Cerebellar cortex (tissue), 1 donor: ENCODE measurements at regions not wholly inside any gene's neighbourhood (a gene's known extent, or its start where the extent isn't known, plus 50 kb on each side); places are given as distances from the start of the nearest gene placed in this dataset.

Experiments
- DNase-seq: peaks from one replicate; pipeline ENCODE4 v3.0.0-alpha.2; 2015; ENCODE audit warnings: low spot score

DNA sequence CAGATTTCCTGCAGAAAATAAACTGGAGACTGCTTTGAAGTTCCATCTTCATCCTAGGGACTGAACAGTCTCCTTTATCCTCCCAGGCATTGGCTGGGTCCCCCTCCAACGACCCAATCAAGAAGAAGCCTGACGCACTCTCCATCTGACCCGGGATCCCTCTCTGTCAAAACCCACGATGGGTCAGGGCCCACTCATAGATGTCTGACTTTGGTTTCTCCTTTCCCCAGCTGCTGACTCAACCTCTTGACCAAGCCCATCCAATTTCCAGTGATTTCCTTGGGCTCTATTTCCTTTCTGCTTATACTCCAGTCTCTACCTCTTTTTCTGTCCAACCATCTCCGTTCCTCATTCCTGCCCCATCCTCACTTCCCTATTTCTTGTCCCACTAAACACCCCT is 189.7 kb downstream of the MIAT start:
- DNase-seq: no peak

DNA sequence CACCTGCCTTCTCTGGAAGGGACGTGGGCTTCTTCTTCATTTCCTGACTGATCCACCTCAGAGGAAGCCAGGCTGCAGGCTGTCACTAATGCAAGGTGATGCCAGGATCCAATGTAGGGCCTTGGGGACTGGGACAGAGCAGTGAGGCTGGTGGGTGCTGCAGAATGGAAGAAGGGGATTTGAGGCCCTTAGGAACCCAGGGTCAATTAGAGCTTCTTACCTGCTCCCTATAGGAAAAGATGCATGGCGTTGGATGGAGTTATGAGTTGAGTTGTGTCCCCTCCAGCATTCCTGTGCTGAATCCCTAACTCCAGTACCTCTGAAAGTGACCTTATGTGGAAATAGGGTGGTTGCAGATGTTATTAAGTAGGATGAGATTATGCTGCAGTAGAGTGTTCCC is 190.4 kb downstream of the MIAT start:
- DNase-seq: no peak

DNA sequence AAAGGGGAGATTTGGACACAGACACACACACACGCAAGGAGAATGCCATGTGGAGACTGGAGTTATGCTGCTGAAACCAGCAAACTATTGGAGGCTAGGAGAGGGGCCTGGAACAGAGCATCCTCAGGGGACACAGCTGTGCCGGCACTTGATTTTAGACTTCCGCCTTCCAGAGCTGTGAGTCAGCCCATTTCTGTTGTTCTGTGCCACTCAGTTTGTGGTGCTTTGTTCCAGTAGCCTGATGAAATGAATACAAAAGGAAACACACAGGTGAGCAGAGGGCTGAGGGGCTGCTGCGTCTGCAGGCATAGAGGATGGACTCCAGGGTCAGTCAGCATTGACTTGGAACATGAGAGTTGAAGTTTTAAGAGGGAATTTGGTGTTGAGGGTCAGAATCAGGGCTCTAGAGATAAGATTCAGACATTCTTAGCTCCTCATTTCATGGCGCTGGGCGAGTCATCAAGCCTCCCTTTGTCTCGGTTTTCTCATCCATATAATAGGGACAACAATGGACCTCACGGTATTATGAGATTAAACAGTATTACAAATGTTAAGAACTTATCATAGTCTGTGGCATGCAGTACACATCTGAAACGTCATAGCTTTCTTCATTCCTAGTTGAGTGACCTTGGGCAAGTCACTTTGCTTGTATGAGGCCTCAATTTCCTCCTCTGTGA is 191.0 kb downstream of the MIAT start:
- no peak for DNase-seq

DNA sequence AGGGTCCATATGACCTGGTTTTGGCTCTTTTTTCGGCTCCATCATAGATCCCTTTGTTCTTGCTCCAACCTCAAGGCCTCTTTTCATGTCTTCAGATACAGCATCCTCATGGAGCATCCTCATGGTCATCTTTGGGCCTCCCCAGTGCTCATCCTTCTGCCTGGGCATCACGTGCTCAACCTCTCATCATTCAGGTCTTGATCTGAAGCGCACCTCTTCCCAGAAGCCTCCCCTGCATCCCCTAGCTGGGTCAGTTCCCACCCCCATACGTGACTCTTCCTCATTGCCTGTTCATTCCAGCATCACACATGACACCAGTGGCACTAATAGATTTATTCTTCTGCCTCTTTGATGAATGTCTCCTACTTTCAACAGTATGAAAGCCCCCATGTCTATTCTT is 192.2 kb downstream of the MIAT start:
- DNase-seq: no peak

DNA sequence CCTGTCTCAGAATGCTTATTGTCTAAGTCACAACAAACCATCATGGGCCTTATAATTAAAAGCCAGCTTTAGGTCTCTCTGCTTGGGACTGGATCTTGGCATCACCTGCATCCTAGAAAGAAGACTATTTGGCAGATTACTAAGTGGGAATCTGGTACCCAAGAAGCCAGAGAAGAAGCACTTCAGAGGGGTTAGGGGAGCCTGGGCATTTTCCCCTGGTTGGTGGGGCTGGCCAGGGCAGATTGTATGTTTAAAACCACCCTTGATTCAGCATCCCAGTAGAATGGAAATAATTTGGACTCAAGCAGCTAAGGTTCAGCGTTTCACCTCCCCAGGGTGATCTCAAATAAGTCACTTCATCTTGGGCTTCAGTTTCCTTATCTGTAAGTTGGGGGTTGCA is 193.7 kb downstream of the MIAT start:
- DNase-seq: no peak

DNA sequence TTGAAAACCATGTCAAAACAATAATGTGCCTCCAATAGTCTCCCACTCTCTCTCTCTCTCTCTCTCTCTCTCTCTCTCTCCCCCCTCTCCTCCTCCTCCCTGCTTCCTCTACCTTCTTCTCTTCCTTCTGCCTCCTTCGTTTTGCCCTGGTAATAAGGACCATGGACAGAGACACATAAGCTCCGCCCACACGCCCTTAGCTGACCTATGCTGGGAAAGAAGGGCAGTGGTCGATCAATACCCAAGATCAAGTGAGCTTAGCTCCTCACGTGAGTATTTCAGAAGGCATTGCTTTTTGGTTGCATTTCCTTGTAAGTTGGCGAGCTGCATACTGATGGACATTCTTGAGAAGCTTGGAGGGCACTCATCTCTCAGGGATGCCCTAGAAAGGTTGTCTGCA is 194.8 kb downstream of the MIAT start:
- no peak for DNase-seq

DNA sequence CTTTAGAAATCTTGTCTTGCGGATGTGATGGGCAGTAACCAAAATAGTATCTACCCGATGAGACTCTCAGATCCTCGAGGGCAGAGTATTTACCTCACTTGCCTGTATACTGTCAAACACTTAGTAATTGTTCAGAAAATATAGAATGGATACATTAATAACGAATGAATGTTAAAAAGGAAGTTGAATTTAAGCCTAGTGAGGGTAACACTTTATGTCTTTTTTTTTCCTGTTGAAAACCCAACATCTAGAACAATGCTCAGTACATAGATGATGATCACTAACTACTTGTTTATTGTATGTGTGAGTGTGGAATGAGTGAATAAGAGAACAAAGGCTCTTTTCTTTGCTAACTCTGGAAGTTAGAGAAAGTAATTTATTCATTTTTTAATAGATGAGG is 195.7 kb downstream of the MIAT start:
- DNase-seq: no peak

DNA sequence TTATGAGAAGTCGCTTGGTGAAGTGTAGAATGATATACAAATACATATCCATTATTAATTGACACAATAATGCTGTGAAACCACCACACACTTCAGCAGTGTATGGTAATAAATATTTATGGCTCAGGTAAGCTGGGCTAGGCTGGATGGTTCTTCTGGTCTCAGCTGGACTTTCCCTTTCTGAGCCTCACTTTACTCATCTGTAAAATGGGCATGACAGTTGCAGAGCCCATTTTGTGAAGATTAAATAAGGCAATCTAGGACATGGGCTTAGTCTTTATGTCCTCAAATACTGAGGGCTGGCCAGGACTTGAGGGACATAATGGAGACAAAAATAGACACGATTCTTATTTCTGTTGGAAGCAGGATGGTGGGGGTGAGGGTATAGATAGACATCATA is 196.1 kb downstream of the MIAT start:
- no peak for DNase-seq

DNA sequence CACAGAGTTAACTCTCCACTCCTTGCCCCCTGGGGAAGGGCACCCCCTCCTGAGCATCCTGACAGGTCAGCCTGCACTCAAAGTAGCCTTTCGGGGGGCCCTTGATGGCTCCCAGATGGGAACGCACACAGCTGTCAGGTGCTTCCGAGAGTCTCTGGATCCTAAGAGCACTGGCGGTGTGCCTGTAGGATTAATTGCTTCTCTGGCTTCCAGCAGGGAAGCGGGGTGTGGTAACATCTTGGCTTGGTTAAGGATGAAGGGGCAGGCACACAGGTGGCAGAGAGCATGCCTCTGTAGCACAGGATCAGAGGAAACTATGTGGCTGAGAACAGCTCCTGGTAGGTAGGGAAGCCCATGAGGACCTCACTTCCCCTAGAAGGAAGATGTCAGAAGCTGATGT is 199.8 kb downstream of the MIAT start:
- no peak for DNase-seq

DNA sequence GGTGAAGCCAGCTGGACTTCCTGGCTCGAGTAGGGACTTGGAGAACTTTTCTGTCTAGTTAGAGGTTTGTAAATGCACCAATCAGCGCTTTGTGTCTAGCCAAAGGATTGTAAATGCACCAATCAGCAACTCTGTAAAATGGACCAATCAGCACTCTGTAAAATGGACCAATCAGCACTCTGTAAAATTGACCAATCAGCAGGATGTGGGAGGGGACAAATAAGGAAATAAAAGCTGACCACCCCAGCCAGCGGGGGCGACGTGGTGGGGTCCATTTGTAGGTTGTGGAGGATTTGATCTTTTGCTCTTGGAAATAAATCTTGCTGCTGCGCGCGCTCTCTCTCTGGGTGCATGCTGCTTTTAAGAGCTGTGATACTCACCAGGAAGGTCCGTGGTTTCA is 202.9 kb downstream of the MIAT start:
- no peak for DNase-seq

DNA sequence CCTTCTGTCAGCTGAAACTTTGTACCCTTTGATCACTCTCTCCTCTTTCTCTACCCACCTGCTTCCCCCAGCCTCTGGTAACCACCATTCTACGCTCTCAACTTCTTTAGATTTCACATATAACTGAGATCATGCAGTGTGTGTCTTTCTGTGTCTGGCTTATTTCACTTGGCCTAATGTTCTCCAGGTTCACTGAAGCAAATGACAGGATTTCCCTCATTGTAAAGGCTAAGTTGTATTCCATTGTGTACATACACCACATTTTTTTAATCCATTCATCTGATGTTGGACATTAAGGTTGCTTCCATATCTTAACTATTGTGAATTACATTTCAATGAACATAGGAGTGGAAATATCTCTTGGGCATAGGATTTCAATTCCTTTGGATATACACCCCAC is 207.6 kb downstream of the MIAT start:
- DNase-seq: no peak

DNA sequence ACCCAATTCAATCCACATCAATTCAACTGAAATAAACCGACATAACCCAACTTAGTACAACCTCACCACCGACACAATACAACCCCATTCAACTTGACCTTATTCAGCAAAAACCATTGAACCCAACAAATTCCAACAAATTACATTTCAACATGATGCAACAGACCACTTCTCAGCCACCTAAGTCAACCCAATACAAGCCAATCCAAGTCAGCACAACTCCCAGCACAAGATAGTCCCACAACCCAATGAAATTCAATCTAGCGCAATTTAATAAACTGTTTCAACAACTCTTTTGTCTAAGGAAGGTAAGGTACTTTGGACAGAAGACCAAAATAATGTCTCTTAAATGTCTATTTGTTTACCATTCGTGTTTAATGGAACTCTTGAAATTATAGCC is 226.0 kb downstream of the MIAT start:
- no peak for DNase-seq

DNA sequence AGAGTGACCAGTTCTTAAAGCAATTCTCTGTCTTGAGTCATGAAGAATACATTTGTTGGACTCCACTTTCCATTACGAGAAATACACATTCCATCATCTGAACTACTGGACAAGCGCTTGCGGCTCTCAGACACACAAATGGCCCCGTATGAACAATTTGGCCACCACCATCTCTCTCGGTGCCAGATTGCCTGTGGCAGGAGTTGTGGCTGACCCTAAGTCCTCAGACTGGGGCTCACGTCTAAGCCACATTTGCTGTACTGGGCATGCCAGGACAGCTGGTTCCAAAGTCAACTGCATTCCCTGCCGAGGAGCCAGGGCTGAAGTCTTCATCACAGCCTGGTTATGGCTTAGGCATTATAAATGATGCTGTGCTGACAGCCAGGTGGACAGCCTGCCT is 227.5 kb downstream of the MIAT start:
- no peak for DNase-seq

DNA sequence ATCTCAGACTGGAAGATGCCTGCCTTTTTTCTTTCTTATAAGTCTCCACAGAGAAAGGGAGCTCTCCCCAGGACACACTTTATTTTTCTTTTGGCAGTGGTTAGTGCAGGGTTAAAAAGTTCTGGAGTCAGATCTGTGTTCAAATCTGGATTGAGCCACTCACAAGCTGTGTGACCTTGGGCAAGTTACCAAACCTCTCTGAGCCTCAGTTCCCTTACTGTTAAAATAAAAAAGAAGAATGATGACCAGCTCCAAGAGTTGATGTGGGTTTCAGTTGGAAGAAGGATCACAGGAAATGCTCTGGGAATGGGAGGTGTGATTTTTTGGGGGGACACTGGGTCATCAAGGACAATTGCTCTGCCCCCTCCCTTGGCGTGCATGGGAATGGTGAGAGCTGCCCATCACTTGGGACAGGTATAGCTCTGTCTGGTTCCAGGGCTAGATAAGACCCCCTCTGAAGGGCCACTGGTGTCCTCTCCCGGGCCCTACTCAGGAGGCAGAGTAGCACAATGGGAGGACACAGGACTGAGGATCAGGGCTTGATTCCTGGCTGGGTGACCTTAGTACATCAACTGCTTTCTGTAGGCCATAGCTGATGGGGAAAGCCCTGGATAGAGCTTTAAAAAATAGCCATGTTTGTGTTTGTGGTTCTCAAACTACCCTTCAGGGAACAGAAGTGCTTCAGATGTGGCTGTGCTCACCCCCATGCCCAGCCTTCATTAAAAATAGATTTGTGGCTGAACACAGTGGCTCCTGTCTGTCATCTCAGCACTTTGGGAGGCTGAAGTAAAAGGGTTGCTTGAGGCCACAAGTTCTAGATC is 228.3 kb downstream of the MIAT start:
- DNase-seq: no peak

DNA sequence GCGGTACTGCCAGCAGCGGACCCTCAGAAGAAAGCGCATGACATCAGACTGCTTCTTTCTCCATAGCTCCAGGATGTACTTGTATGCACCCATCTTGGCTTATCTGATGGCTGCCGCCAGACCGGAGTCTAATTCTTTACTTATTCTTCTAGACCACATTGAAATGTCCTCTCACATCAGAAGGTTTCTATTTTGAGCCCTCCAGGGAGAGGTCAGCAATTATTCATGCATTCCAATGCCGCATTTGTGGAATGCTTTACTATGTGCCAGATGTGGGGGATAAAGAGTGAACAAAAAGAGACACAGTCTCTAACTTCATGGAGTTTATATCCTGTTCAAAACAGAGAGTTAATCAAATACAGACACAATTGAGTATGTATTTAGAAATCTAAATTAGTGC is 230.1 kb downstream of the MIAT start:
- no peak for DNase-seq

DNA sequence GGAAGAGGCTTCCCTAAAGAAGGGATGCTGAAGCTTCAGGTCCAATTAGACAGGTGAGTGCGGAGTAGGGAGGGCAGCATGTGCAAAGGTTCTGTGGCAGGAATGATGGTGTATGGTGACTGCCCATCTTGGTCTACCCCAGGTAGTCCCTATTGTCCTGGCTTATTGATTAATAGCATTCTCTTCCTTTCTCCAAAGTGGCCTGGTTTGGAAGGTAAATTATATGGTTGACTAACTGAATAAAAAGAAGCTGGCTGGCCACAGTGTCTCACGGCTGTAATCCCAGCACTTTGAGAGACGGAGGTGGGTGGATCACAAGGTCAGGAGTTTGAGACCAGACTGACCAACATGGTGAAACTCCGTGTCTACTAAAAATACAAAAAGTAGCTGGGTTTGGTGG is 230.5 kb downstream of the MIAT start:
- no peak for DNase-seq

DNA sequence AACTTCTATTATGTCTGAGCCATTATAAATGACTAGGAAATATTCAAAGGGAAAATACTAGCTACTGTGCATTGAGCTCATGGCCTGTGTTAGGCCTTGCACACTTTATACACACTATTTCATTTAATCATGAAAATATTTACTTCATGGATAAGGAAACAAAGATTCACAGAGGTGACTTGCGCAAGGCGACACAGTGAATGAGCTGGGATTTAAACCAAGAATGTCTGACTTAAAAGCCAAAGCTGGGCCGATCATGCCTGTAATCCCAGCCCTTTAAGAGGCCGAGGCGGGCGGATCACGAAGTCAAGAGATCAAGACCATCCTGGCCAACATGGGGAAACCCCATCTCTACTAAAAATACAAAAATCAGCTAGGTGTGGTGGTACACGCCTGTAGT is 231.5 kb downstream of the MIAT start:
- DNase-seq: no peak

DNA sequence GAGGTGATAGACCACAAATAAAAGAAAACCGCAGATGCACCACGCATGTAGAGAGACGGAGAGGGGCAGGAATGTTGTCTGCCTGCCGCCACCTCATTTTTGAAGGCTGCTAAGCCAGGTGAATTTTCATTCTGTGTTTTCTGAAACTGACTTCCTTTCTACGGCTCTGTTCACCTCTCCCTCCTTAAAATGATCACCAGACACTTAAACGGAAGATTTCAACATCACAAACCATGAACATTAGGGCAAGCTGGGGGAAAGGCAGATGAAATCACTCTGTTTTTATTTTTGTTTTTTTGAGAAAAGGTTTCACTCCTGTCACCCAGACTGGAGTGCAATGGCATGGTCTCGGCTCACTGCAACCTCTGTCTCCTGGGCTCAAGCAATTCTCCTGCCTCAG is 232.4 kb downstream of the MIAT start:
- DNase-seq: no peak

DNA sequence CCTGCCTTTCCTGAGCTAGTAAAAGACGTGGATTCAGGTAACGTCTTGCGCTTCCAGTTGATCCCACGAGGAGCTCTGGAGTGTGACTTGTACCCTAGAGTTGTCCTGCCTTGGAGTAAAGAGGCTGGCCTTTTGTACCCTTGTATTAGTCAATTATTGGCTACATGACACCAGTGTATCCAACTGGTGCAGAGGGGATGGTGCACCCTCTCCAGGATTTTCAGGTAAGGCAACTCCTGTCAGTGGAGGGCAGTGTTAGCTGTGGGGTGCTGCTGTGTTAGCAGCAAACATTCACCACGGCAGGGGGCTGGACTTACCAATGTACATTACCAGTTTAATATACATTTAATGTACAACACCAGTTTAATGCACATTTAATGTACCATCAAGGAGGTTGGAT is 233.5 kb downstream of the MIAT start:
- no peak for DNase-seq

DNA sequence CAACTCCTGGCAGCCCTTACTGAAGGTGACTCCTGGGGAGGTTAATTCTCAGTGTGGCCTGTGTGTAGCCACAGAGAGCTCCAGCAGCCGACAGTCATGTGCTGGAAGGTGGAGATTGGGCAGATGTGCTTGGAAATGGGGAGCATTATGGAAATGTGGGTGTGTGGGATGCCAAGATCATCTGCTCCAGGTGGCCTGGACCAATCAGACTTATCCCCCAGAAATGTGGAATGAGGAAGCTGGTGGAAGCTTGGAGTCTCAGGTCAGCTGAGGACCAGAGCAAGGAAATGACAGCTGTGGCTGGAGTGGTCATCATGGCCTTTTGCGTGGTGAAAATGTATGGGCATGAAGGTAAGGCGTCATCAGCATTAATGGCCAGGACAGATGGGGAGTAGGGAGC is 234.0 kb downstream of the MIAT start:
- no peak for DNase-seq

DNA sequence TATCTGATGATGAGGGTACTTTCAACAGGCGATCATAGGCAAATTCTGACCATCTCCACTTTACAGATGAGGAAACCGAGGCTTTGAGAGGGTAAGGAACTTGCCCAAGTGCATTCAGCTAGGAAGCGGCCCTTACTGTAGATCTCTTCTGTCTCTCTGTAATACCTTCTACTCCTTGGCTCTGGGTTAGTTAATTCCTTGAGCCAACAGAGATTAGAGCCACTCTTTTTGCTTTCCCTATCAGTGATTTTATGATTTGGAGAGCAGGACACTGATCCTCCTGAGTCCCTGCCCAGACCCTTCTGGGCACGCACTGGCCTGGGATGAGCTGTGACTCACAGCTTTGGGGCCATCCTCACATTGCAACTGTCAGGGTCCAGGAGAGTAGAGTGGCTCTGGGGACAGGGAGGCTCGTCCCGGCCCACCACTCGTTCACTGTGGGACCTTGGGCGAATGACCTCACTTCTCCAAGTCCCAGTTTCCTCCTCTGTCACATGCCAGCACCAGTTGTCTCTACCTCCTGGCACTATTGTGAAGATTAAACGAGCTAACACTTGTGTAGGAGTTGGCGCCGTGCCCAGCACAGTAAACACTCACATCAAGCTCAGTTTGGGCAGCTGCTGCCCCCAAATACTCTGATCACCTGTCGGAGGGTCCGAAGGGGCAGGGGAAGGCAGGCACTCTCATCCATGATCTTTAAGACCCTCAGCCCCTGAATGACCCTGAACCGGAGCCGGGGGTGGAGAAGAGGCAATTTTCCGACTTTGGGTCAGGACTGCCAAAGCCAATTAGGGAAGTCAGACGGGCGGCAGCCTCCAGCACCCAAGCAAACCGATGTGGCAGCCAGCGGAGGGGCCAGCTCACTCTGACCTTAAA is 235.0 kb downstream of the MIAT start:
- no peak for DNase-seq

DNA sequence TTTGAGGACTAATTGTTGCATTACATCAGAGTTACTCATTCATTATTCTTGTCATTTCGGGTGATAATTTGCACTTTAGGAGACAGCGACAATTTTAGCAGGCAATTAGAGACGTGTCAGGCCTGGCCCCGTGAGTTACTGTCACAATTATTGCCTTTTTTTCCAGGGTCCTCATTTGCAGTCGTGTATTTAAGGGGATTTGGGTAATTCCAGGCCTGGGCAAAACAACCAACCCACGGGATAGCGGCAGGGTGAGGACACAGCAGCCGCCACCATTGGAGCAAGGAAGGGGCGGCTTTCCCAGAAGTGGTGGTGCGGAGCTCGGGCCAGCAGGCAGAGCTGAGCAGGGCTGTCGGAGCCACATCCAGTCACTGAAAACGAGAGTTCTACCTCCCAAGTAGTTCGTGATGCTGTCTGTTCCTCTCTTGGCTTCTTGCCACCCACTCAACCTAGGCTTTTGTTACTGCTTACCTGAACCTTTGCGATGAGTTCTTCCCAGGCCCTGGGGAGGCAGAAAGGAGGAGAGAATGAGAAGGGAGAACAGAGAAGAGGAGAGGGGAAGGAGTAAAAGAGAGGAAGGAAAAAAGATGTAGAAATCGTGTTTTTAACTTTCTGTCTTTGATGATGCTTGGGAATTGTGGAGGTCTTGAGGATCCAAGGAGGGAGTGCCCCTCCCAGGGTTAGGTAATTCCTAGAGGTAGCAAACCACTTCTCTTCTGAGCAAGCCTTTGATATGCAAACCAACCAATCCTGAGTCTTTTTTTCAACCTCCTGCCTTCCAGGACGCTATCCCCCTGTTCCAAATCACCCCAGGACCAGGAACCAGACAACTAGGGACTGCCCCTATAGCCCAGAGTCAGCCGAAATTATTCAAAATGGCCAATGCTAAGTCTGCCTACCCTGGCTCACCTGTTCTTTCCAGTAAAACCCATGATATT is 236.1 kb downstream of the MIAT start:
- DNase-seq: no peak
